ENCODE measurements at regions not wholly inside any gene's neighbourhood (a gene's known extent, or its start where the extent isn't known, plus 50 kb on each side); places are given as distances from the start of the nearest gene placed in this dataset.

DNA sequence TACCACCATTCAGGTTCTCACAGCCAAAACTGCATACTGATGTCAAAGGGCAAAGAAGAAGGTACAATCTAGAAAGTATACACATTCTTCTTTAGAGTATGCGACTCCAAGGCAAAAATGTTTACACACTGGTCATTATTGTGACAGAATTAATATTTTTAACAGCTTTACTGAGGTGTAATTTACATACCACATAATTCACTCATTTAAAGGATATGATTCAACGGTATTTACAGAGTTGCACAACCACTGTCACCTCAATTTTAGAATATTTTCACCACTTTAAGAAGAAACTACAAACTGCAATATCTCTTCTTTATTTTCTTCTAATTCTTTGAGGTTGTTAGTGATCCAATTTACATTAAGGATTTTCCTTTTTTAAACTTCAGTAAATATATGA is 325.4 kb upstream of the SMIM31 start:
- TF ChIP-seq, protein P1, sequence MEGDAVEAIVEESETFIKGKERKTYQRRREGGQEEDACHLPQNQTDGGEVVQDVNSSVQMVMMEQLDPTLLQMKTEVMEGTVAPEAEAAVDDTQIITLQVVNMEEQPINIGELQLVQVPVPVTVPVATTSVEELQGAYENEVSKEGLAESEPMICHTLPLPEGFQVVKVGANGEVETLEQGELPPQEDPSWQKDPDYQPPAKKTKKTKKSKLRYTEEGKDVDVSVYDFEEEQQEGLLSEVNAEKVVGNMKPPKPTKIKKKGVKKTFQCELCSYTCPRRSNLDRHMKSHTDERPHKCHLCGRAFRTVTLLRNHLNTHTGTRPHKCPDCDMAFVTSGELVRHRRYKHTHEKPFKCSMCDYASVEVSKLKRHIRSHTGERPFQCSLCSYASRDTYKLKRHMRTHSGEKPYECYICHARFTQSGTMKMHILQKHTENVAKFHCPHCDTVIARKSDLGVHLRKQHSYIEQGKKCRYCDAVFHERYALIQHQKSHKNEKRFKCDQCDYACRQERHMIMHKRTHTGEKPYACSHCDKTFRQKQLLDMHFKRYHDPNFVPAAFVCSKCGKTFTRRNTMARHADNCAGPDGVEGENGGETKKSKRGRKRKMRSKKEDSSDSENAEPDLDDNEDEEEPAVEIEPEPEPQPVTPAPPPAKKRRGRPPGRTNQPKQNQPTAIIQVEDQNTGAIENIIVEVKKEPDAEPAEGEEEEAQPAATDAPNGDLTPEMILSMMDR (IDR thresholded peaks at IDR 0.05) = no peak
- TF ChIP-seq EZH2phosphoT487 (IDR thresholded peaks at IDR 0.05) (no peak), EZH2 (IDR thresholded peaks at IDR 0.05) (no peak)
